BE2C (cell line): ENCODE measurements at regions not wholly inside any gene's neighbourhood (a gene's known extent, or its start where the extent isn't known, plus 50 kb on each side); places are given as distances from the start of the nearest gene placed in this dataset.
A peak's percentile ranks its signal among the peaks of the same experiment; 100 is the strongest.

Experiments used
- DNase-seq: peaks from one replicate; pipeline ENCODE4 v3.0.0-alpha.2; 2020
- H3K27me3 ChIP-seq: fragments of 250-450 bp; sonication (Bioruptor Pico); 2 replicates; pipeline ENCODE4 v1.5.1; 2020; ENCODE audit warnings: mild to moderate bottlenecking
- H3K36me3 ChIP-seq: fragments of 250-450 bp; sonication (Bioruptor Pico); 2 replicates; pipeline ENCODE4 v1.5.1; 2020; ENCODE audit warnings: mild to moderate bottlenecking
- H3K4me1 ChIP-seq: fragments of 250-450 bp; sonication (Bioruptor Pico); 2 replicates; pipeline ENCODE4 v1.5.1; 2020
- H3K4me3 ChIP-seq: 2 replicates; pipeline ENCODE4 v1.5.1; 2011; ENCODE audit warnings: low read depth, low read length
- H3K9me3 ChIP-seq: fragments of 250-450 bp; sonication (Bioruptor Pico); 2 replicates; pipeline ENCODE4 v1.5.1; 2020
- TF ChIP-seq, protein P1 (sequence below): IDR thresholded peaks from 2 replicates; pipeline ENCODE4 v1.5.1; 2012; ENCODE audit warnings: mild to moderate bottlenecking, low read depth, low read length

DNA sequence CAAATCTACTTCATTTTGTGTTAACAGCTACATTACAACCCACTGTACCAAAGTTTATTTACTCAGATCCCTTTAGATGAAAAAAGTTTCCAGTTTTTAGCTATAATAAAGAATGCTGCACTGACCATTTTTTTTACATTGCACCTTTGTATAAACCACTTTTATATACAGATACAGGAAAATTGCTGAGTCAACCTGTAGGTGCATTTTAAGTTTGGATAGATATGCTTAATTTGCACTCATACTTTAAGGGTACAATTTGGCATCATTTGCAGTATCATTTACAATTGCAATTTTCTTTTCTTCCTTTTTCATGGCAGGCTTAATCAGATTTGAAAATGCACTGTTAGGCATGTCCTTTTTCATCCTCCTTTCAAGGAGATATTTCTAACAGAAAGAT, 257.8 kb upstream of the LMO3 start:
- DNase-seq = no peak
- Histone ChIP-seq H3K27me3 (no peaks in the 10 kb centered on the region), H3K4me3 (no peak overlapping the region), H3K4me1 (peaks cover 25% of the 10 kb centered on the region), H3K36me3 (no peaks in the 10 kb centered on the region), H3K9me3 (no peaks in the 10 kb centered on the region)
- TF ChIP-seq, protein P1, sequence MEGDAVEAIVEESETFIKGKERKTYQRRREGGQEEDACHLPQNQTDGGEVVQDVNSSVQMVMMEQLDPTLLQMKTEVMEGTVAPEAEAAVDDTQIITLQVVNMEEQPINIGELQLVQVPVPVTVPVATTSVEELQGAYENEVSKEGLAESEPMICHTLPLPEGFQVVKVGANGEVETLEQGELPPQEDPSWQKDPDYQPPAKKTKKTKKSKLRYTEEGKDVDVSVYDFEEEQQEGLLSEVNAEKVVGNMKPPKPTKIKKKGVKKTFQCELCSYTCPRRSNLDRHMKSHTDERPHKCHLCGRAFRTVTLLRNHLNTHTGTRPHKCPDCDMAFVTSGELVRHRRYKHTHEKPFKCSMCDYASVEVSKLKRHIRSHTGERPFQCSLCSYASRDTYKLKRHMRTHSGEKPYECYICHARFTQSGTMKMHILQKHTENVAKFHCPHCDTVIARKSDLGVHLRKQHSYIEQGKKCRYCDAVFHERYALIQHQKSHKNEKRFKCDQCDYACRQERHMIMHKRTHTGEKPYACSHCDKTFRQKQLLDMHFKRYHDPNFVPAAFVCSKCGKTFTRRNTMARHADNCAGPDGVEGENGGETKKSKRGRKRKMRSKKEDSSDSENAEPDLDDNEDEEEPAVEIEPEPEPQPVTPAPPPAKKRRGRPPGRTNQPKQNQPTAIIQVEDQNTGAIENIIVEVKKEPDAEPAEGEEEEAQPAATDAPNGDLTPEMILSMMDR = no peak

DNA sequence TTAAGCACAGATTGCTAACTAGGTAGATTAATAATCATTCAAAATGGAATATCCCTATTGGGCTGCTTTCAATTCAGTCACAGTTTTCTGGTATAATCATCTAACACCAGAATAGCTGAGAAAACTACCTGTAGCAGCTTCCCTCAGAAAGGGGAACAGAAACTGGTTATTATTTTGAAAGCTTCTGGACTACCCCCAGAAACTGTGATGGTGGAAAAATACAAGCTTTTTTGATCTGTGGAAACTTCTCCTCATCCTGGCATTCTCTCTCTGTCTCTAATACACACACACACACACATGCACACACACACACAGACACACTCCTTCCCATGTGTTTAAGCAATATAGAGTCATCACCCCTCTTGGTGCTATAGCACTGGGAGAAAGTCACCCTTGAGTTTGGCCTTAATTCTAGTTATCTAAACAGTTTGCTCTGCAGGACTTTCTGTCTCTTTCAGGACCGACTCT, 251.5 kb upstream of the LMO3 start:
- no peaks in the 10 kb centered on the region for H3K9me3 ChIP-seq
- H3K4me3 ChIP-seq = no peak overlapping the region
- no peaks in the 10 kb centered on the region for H3K36me3 ChIP-seq
- H3K27me3 ChIP-seq = no peaks in the 10 kb centered on the region
- TF ChIP-seq, protein P1 = no peak
- no peak for DNase-seq
- peaks cover 11% of the 10 kb centered on the region for H3K4me1 ChIP-seq

DNA sequence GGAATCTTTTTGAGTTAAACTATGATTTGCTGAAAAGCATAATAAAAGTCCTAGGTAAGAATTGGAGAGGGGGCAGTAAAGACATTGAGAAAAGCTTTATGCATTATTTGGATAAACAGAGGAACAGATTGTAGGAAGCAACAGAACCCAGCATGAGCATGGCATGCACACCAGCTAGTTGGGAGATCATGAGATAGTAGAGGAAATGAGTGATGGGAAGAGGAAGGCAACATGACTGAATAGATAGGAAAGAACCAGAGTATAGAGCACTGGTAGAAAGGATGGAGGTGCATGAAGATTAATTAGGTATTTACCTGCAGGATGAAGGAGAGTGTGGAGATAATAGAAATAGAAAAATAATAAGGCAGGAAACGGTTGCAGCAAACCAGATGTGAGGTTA, 248.5 kb upstream of the LMO3 start:
- Histone ChIP-seq H3K27me3 (no peaks in the 10 kb centered on the region), H3K36me3 (no peaks in the 10 kb centered on the region), H3K4me1 (peaks cover 17% of the 10 kb centered on the region), H3K9me3 (no peaks in the 10 kb centered on the region), H3K4me3 (no peak overlapping the region)
- TF ChIP-seq, protein P1 = no peak
- no peak for DNase-seq

DNA sequence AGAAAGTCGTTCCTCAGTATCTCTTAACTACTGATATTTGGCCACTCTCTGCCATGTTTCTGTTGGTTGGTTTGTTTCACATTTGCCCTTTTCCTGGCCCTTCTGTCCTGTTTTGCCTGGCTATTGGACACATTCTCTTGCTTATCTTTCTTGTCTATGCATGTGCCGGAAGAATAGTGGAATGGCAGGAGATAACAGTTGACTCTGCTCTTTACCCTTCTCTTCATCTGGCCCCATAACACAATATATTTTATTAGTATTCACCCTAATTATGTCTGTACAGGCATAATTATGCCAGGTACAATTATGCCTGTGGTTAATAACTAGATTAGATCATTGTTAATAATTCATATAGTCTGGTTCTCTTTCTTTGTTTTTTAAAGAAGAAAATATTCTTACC, 243.5 kb upstream of the LMO3 start:
- no peak overlapping the region for H3K4me3 ChIP-seq
- no peaks in the 10 kb centered on the region for H3K9me3 ChIP-seq
- H3K27me3 ChIP-seq = no peaks in the 10 kb centered on the region
- H3K4me1 ChIP-seq = peaks cover 28% of the 10 kb centered on the region
- TF ChIP-seq, protein P1 = no peak
- DNase-seq = peak; percentile 23
- H3K36me3 ChIP-seq = no peaks in the 10 kb centered on the region

DNA sequence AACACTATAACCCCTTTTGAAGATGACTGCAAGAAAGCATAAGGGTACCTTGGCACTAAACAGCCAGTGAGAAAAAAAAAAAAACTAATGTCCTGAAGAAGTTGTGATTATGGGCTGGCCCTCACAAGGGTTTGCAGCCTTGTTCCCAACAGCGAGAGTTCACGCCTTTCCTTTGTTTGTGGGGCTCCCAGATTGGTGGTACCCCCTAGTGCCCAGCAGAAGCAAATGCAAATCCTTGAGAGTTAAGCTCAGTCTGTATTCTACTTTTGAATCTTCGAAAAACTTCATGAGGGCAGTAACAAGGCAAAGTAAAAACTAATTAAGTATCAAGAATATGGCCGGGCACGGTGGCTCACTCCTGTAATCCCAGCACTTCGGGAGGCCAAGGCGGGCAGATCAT, 238.9 kb upstream of the LMO3 start:
- Histone ChIP-seq H3K27me3 (no peaks in the 10 kb centered on the region), H3K9me3 (no peaks in the 10 kb centered on the region), H3K36me3 (no peaks in the 10 kb centered on the region), H3K4me1 (peaks cover 17% of the 10 kb centered on the region), H3K4me3 (no peak overlapping the region)
- TF ChIP-seq, protein P1 = peak; percentile 25; the same call in 1 of the 2 replicates
- DNase-seq = no peak

DNA sequence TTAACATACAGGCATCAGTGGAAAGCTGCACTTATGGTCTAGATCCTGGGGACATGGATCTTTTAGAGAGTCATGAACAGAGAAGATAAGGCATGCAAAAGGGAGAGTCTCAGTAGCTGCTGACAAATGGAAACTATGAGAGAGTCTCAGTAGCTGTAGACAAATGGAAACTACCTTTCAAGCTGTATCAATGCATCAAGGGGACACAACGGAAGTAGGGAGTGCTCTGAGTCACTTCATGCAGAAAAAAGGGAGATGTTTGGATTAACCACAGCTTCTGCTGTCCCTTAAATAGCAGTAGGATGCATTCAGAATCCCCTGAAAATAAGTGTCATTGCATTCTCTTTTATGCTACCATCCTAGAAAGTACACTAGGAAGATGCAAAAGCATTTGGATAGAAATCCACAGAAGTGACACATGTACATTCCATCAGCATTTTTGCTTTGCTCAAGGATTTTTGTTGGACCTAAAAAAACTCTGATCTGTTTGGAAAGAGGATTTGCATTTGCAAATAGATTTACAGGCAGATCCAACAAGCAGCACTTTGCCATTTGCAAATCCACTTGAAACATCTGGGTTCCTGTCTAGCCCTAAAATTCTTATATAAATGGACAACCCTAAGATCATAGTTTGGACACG, 227.5 kb upstream of the LMO3 start:
- Histone ChIP-seq H3K36me3 (no peaks in the 10 kb centered on the region), H3K4me3 (no peak overlapping the region), H3K4me1 (no peaks in the 10 kb centered on the region), H3K27me3 (no peaks in the 10 kb centered on the region), H3K9me3 (no peaks in the 10 kb centered on the region)
- TF ChIP-seq, protein P1 = no peak
- no peak for DNase-seq
